ENCODE measurements at regions not wholly inside any gene's neighbourhood (a gene's known extent, or its start where the extent isn't known, plus 50 kb on each side); places are given as distances from the start of the nearest gene placed in this dataset.

DNA sequence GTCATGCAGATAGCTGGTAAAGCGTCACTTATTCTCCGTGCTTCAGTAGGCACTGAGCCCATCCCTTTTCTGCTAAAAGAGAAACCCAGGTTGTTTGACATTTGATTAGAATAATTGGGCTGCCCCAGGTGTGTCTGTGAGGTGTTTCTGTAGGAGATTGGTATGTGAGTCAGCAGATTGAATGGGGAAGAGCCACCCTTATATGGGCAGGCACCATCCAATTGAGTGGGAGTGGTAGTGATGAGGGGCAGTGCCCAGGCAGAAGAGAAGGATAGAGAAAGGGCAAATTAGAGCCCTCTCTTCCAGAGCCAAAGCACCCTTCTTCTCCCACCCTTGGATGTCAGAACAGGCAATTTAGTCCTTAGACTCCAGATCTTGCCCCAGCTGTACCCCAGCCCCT is 384.3 kb upstream of the GBE1 start (continued):
- TF ChIP-seq ZNF462 (CRISPR knock-in tag; IDR thresholded peaks at IDR 0.05) = no peak
- no peak for TF ChIP-seq REST (IDR thresholded peaks at IDR 0.05; ENCODE audit: unreplicated experiment)

DNA sequence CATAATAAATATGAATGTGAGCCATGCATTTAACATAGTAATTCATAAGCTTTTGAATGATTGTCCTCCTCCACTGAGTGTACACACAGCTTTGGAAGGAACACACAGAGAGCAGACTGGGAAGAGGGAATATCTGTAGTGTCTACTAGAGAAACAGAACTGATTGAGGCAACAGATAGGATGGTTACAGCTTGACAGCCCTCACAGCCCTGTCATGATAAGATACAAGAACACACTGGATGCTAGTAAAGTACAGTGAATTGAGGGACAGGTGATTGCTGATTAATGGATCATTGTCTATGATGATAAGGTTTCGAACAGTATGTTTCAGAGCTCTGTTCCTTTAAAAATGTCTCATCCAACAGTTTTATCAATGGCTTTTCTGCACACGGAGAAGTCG is 383.4 kb upstream of the GBE1 start:
- Mint-ChIP-seq H3K4me1 (peaks cover 2% of the 10 kb centered on the region; the same call in 1 of the 3 replicates), H3K27ac (no peak overlapping the region), H3K9me3 (no peaks in the 10 kb centered on the region), H3K4me3 (no peak overlapping the region), H3K27me3 (ENCODE audit: insufficient read depth, low read depth, poor library complexity) (no peaks in the 10 kb centered on the region), H3K36me3 (ENCODE audit: low read depth) (no peaks in the 10 kb centered on the region)
- ATAC-seq (no peak), DNase-seq (ENCODE audit: low spot score) (no peak)
- no peak overlapping the region for H3K4me2 ChIP-seq
- no peaks in the 10 kb centered on the region for H3K36me3 ChIP-seq (ENCODE audit: insufficient read depth)
- no peak overlapping the region for H2AFZ ChIP-seq
- H3K4me1 ChIP-seq (ENCODE audit: insufficient read depth) = peaks cover 5% of the 10 kb centered on the region; the same call in 1 of the 2 replicates
- H3K27me3 ChIP-seq (ENCODE audit: insufficient read depth) = no peaks in the 10 kb centered on the region
- H3K4me3 ChIP-seq = no peak overlapping the region
- H4K20me1 ChIP-seq (replicated peaks; ENCODE audit: insufficient read depth) = no peaks in the 10 kb centered on the region
- no peaks in the 10 kb centered on the region for H3F3A ChIP-seq (replicated peaks; ENCODE audit: low read depth)
- H3K9me2 ChIP-seq (ENCODE audit: insufficient read depth) = no peaks in the 10 kb centered on the region
- H3K27ac ChIP-seq (ENCODE audit: low read depth) = no peak overlapping the region
- no peaks in the 10 kb centered on the region for H3K79me2 ChIP-seq (replicated peaks; ENCODE audit: insufficient read depth)
- TF ChIP-seq CREB1 (CRISPR knock-in tag; IDR thresholded peaks at IDR 0.05; ENCODE audit: low read depth) (no peak), STAT1 (IDR thresholded peaks at IDR 0.05; ENCODE audit: unreplicated experiment) (no peak), ZNF462 (CRISPR knock-in tag; IDR thresholded peaks at IDR 0.05) (no peak), EZH2phosphoT487 (IDR thresholded peaks at IDR 0.05; ENCODE audit: unreplicated experiment) (no peak), POLR2AphosphoS5 (IDR thresholded peaks at IDR 0.05; ENCODE audit: low read depth) (no peak)
